ENCODE measurements at regions not wholly inside any gene's neighbourhood (a gene's known extent, or its start where the extent isn't known, plus 50 kb on each side); places are given as distances from the start of the nearest gene placed in this dataset.

GRCh38 chr2:8306530-8307351, 375.1 kb upstream of the ID2 start:
- Mint-ChIP-seq H3K36me3 (ENCODE audit: unreplicated experiment) (no peaks in the 10 kb centered on the region), H3K27me3 (ENCODE audit: unreplicated experiment) (peaks cover 3% of the 10 kb centered on the region), H3K4me1 (ENCODE audit: low read depth, unreplicated experiment) (peaks cover 1% of the 10 kb centered on the region), H3K27ac (ENCODE audit: unreplicated experiment) (no peak overlapping the region), H3K9me3 (ENCODE audit: unreplicated experiment) (no peaks in the 10 kb centered on the region), H3K4me3 (ENCODE audit: unreplicated experiment) (no peak overlapping the region)
- no peak for DNase-seq
- no peak for TF ChIP-seq CTCF (IDR thresholded peaks at IDR 0.05; ENCODE audit: partially characterized antibody, unreplicated experiment)

GRCh38 chr2:8307606-8308180, 374.2 kb upstream of the ID2 start:
- Mint-ChIP-seq H3K27me3 (ENCODE audit: unreplicated experiment) (peaks cover 3% of the 10 kb centered on the region), H3K4me3 (ENCODE audit: unreplicated experiment) (no peak overlapping the region), H3K9me3 (ENCODE audit: unreplicated experiment) (no peaks in the 10 kb centered on the region), H3K4me1 (ENCODE audit: low read depth, unreplicated experiment) (peaks cover 1% of the 10 kb centered on the region), H3K27ac (ENCODE audit: unreplicated experiment) (no peak overlapping the region), H3K36me3 (ENCODE audit: unreplicated experiment) (no peaks in the 10 kb centered on the region)
- DNase-seq, result no peak
- TF ChIP-seq CTCF (IDR thresholded peaks at IDR 0.05; ENCODE audit: partially characterized antibody, unreplicated experiment), result no peak

GRCh38 chr2:8309131-8309530, 372.7 kb upstream of the ID2 start:
- no peaks in the 10 kb centered on the region for H3K27me3 Mint-ChIP-seq (ENCODE audit: unreplicated experiment)
- H3K4me3 Mint-ChIP-seq (ENCODE audit: unreplicated experiment), result no peak overlapping the region
- no peak for TF ChIP-seq CTCF (IDR thresholded peaks at IDR 0.05; ENCODE audit: partially characterized antibody, unreplicated experiment)
- no peaks in the 10 kb centered on the region for H3K36me3 Mint-ChIP-seq (ENCODE audit: unreplicated experiment)
- DNase-seq, result no peak
- H3K27ac Mint-ChIP-seq (ENCODE audit: unreplicated experiment), result no peak overlapping the region
- H3K4me1 Mint-ChIP-seq (ENCODE audit: low read depth, unreplicated experiment), result peaks cover 4% of the 10 kb centered on the region
- H3K9me3 Mint-ChIP-seq (ENCODE audit: unreplicated experiment), result no peaks in the 10 kb centered on the region

GRCh38 chr2:8310557-8311455, 371.1 kb upstream of the ID2 start:
- Mint-ChIP-seq H3K27ac (ENCODE audit: unreplicated experiment) (no peak overlapping the region), H3K36me3 (ENCODE audit: unreplicated experiment) (no peaks in the 10 kb centered on the region), H3K4me3 (ENCODE audit: unreplicated experiment) (no peak overlapping the region), H3K4me1 (ENCODE audit: low read depth, unreplicated experiment) (peaks cover 7% of the 10 kb centered on the region), H3K9me3 (ENCODE audit: unreplicated experiment) (no peaks in the 10 kb centered on the region), H3K27me3 (ENCODE audit: unreplicated experiment) (no peaks in the 10 kb centered on the region)
- TF ChIP-seq CTCF (IDR thresholded peaks at IDR 0.05; ENCODE audit: partially characterized antibody, unreplicated experiment), result no peak
- DNase-seq, result no peak
